SJCRH30 (cell line): ENCODE measurements at regions not wholly inside any gene's neighbourhood (a gene's known extent, or its start where the extent isn't known, plus 50 kb on each side); places are given as distances from the start of the nearest gene placed in this dataset.

Experiments
- DNase-seq, 2 experiments: peaks; one replicate each; pipeline ENCODE4 v3.0.0-alpha.2; 2015 to 2020
- H3K27ac ChIP-seq: fragments of 250-450 bp; sonication (Bioruptor Pico); 2 replicates; pipeline ENCODE4 v1.5.1; 2020; ENCODE audit warnings: mild to moderate bottlenecking, moderate library complexity
- H3K27me3 ChIP-seq: fragments of 250-450 bp; sonication (Bioruptor Pico); 2 replicates; pipeline ENCODE4 v1.5.1; 2020; ENCODE audit warnings: mild to moderate bottlenecking, moderate library complexity
- H3K36me3 ChIP-seq: fragments of 250-450 bp; sonication (Bioruptor Pico); 2 replicates; pipeline ENCODE4 v1.5.1; 2020; ENCODE audit warnings: mild to moderate bottlenecking, moderate library complexity
- H3K4me1 ChIP-seq: fragments of 250-450 bp; sonication (Bioruptor Pico); 2 replicates; pipeline ENCODE4 v1.5.1; 2020; ENCODE audit warnings: mild to moderate bottlenecking, moderate library complexity
- H3K4me3 ChIP-seq: fragments of 250-450 bp; sonication (Bioruptor Pico); 2 replicates; pipeline ENCODE4 v1.5.1; 2020; ENCODE audit warnings: mild to moderate bottlenecking, moderate library complexity
- H3K9me3 ChIP-seq: fragments of 250-450 bp; sonication (Bioruptor Pico); replicated peaks from 2 replicates; pipeline ENCODE4 v1.5.1; 2020; ENCODE audit warnings: mild to moderate bottlenecking, moderate library complexity

DNA sequence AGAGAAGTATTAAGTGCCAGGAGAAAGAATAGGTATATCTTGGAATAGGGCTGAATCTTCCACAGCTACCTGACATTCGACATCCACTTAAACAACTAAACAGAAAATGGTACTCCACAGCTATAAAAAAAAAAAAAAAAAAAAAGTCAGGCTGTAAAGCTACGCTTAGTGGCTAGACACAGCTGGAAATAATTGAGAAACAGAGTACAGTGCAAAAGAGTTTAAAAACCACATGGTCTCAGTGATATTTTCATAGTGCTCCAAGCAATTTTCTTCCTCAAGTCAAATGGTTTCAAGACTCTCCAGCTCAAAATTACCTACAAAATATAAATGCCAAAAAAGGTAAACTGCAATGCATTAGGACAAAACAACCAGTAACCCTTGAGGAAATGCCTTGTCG lies 607.1 kb downstream of the KCNJ2 start:
- Histone ChIP-seq H3K27ac (no peak overlapping the region), H3K4me3 (no peak overlapping the region), H3K9me3 (no peaks in the 10 kb centered on the region), H3K36me3 (no peaks in the 10 kb centered on the region), H3K27me3 (no peaks in the 10 kb centered on the region), H3K4me1 (peaks cover 3% of the 10 kb centered on the region; the same call in 1 of the 2 replicates)
- no peak for DNase-seq

DNA sequence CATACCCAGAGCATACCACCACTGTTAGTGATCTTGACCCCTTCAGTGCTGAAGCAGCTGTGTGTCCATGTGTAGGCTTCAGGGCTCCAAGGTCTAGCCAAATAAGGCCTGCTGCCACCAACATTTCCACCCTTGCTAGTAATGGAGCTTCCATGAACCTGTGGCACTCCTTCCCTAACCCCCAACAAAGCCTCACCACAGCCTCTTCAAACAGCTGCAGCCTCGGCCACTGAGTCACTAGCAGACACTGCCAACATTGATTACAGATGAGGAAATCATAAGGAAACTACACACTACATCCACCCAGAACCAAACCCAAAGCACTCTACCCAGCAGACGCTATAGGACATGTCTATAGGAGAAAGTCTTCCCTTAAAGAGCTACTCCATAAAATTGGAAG lies 610.7 kb downstream of the KCNJ2 start:
- no peak overlapping the region for H3K27ac ChIP-seq
- no peaks in the 10 kb centered on the region for H3K27me3 ChIP-seq
- no peak overlapping the region for H3K4me3 ChIP-seq
- no peaks in the 10 kb centered on the region for H3K9me3 ChIP-seq
- H3K4me1 ChIP-seq = peaks cover 3% of the 10 kb centered on the region; the same call in 1 of the 2 replicates
- no peaks in the 10 kb centered on the region for H3K36me3 ChIP-seq
- peak in 1 of 2 experiments; percentile 6 for DNase-seq

DNA sequence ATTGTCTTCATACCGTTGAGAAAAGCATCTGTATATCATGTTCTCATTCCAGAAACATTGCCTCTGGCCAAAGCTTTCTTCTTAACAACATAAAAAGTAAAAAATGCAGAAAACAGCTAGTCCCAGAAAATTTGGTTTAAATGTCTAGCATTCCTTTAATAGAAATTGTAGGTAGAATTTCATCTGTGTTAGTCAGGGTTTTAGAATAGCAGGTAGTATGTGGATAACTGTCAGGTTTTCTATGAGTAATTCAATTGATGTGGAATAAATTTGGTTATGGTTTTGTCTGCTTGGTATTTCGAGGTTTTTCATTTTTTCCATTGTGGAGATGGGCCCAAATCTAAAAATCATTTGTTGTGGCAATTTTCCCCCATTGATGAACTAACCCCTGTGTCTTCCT lies 616.7 kb downstream of the KCNJ2 start:
- Histone ChIP-seq H3K4me3 (no peak overlapping the region), H3K27me3 (no peaks in the 10 kb centered on the region), H3K9me3 (no peaks in the 10 kb centered on the region), H3K36me3 (no peaks in the 10 kb centered on the region), H3K4me1 (no peaks in the 10 kb centered on the region), H3K27ac (no peak overlapping the region)
- no peak for DNase-seq

DNA sequence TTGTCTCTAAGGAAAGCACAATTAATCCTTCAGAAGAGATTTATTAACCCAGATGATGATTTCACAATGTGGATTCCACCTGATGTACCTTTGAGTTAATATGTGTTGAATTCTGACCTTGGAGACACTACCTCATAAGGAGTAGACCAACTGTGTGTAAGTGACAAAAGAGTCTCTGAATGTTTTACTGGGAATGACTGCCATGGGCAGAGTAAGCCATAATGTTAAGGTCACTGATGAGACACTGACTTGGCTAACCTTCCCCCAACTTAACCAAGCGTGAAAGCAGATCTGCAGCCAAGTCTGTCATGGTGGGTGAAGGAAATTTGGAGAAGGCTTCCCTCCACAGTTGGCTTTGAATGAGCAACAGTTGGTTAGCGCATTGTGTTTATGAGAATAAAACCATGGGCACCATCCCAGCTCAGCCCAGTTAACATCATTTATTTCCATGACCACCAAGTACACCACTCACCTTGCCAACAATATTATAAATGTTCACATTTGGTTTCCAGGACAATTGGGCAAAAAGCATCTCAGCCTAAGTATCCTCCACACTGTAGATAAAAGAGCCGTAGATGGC lies 618.5 kb downstream of the KCNJ2 start:
- Histone ChIP-seq H3K27ac (no peak overlapping the region), H3K4me1 (no peaks in the 10 kb centered on the region), H3K9me3 (no peaks in the 10 kb centered on the region), H3K27me3 (no peaks in the 10 kb centered on the region), H3K4me3 (no peak overlapping the region), H3K36me3 (no peaks in the 10 kb centered on the region)
- DNase-seq = no peak

DNA sequence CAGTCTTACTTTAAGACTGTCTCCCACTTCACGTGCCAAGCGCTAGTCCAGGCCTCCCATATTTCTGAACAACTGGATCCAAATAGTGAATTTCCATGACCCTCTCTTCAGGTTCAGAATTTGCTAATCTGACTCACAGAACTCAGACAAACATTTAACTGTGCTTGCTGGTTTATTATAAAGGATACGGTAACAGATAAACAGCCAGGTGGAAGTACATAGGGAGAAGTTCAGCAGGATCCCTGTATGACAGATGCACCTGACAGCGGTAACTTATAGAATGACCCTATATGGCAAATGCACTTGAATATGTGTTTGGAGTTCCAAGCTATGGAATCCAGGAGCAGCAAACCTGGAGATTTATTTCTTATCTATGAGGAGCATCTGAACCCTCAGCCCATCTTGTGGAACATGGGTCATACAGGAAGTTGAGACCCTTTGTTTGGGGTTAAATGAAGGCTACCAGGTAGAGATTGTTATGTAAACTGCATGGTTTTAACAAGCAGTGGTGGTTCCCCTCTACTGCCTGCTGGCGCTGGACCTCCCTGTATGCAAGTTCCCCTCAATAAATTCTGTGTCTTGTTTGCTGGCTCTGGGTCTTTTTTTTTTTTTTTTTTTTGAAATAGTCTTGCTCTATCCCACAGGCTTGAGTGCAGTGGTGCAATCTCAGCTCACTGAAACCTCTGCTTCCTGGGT lies 622.6 kb downstream of the KCNJ2 start:
- no peaks in the 10 kb centered on the region for H3K9me3 ChIP-seq

DNA sequence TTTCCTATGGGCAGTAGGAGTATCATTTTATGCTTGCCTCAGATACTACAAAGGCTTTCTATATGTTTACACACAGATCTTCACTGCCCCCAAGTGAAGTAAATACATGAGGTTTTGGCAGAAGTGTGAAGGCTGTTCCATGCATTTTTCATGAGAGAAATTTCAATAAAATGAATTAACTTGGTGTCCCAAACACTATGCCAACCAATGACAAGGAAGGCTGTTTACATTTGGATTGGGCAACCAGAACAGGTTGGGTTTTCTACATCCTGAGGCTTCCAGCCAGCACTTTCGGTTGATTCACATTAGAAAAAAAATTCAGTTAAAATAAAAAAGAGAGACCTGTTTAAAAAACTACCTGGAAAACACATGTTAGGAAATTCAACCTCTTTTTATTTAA lies 625.4 kb downstream of the KCNJ2 start:
- H3K4me1 ChIP-seq = no peaks in the 10 kb centered on the region
- H3K27ac ChIP-seq = no peak overlapping the region
- peaks cover 3% of the 10 kb centered on the region; the same call in 1 of the 2 replicates for H3K27me3 ChIP-seq
- DNase-seq = no peak
- no peak overlapping the region for H3K4me3 ChIP-seq
- no peaks in the 10 kb centered on the region for H3K36me3 ChIP-seq
- no peaks in the 10 kb centered on the region for H3K9me3 ChIP-seq

More for the DNA sequence above, 622.6 kb downstream of the KCNJ2 start:
- Histone ChIP-seq H3K4me3 (no peak overlapping the region), H3K27ac (no peak overlapping the region), H3K4me1 (no peaks in the 10 kb centered on the region), H3K36me3 (no peaks in the 10 kb centered on the region), H3K27me3 (peaks cover 3% of the 10 kb centered on the region; the same call in 1 of the 2 replicates)
- no peak for DNase-seq

DNA sequence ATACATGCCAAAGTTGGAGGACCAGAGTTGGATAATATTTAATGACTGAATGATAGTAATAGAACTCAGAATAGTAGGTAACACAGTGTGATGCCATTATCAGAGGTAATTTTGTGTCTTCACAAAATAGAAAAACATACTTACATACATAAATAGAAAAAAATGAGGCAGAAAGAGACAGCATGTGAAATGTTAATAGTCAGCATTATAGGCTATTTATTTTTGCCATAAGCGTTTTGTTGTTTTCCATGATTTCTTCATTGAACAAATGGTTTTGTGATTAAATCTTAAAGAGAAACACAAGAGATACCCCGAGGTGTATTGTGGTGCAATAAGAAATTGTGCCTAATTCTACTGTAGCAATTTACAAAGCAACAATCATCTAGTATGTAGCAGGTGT lies 626.3 kb downstream of the KCNJ2 start:
- H3K4me3 ChIP-seq = no peak overlapping the region
- no peaks in the 10 kb centered on the region for H3K4me1 ChIP-seq
- no peak overlapping the region for H3K27ac ChIP-seq
- DNase-seq = no peak
- no peaks in the 10 kb centered on the region for H3K36me3 ChIP-seq
- no peaks in the 10 kb centered on the region for H3K9me3 ChIP-seq
- peaks cover 3% of the 10 kb centered on the region; the same call in 1 of the 2 replicates for H3K27me3 ChIP-seq

DNA sequence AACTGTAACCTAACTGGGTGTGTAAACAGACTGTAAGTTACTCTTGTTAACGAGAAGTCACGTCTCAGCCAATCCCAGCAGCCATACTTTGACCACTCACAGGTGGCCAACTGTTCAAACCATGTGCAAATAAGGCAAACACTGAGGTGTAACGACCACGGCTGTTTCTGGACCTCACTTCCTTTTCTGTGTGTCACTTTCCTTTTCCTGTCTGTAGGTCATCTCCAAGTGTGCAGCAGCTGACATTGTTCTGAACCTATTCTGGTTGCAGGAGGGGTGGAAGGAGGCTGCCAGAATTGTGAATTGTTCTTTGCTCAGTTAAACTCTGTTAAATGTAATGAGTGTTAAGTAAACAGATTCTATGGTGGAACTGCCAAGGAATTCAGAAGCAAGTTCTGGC lies 627.4 kb downstream of the KCNJ2 start:
- no peaks in the 10 kb centered on the region for H3K4me1 ChIP-seq
- no peaks in the 10 kb centered on the region for H3K36me3 ChIP-seq
- no peak overlapping the region for H3K4me3 ChIP-seq
- no peaks in the 10 kb centered on the region for H3K9me3 ChIP-seq
- peaks cover 3% of the 10 kb centered on the region; the same call in 1 of the 2 replicates for H3K27me3 ChIP-seq
- no peak for DNase-seq
- no peak overlapping the region for H3K27ac ChIP-seq

DNA sequence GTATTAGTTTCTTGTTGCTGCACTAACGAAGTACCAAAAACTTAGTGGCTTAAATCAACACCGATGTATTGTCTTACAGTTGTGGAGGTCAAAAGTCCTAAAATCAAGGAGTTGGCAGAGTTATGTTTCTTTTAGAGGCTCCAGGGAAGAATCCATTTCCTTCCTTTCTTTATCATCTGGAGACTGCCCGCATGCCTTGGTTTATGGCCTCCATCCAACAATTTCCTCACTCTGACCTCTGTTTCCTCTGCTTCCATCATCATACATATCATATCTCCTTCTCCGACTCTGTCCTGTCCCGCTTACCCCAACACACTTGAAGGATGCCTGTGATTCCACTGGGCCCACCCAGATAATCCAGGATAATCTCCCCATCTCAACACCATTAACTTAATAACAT lies 627.8 kb downstream of the KCNJ2 start:
- Histone ChIP-seq H3K36me3 (no peaks in the 10 kb centered on the region), H3K27me3 (peaks cover 3% of the 10 kb centered on the region; the same call in 1 of the 2 replicates), H3K27ac (no peak overlapping the region), H3K4me3 (no peak overlapping the region), H3K4me1 (no peaks in the 10 kb centered on the region), H3K9me3 (no peaks in the 10 kb centered on the region)
- DNase-seq = no peak

DNA sequence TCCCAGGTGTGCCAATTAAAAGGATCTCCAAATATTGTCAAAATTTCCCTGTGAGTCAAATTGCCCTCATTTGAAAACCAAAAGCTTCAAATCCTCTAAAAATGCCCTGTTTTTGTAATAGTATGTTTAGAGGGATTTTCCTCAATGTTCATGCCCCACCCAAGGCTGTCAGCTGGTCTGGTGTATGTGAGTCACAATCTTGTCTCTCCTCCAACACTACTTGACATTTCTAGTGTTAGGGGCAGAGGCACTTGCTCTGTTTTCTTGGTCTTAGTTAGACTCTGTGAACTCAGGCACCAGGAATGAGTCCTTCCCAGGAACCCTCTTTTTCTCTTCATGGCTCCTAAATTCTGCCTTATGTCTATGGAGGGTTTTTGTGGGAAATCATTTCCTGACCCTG lies 634.8 kb downstream of the KCNJ2 start:
- Histone ChIP-seq H3K4me3 (no peak overlapping the region), H3K27me3 (no peaks in the 10 kb centered on the region), H3K27ac (no peak overlapping the region), H3K4me1 (no peaks in the 10 kb centered on the region), H3K36me3 (no peaks in the 10 kb centered on the region), H3K9me3 (no peaks in the 10 kb centered on the region)
- DNase-seq = no peak

DNA sequence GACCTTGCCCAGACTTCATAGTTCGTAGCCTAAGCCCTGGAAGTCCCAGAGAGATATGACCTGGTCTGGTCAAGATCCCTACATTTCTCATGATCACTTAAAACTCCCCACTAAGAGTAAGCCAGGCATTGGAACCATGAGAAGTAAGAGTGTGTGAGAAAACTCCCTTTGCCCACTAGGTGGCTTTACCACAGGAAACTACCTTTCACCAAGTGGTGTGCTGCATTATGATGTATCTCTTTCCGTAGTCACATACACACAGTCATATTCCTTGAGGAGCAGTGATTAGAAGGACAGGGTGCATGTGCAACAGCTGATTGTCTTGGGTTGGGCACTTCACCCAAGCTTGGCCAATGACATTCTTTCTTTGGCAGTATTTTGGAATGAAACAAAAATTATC lies 639.3 kb downstream of the KCNJ2 start:
- Histone ChIP-seq H3K4me3 (no peak overlapping the region), H3K9me3 (no peaks in the 10 kb centered on the region), H3K27me3 (peaks cover 6% of the 10 kb centered on the region; the same call in 1 of the 2 replicates), H3K36me3 (no peaks in the 10 kb centered on the region), H3K27ac (no peak overlapping the region), H3K4me1 (no peaks in the 10 kb centered on the region)
- DNase-seq = peak in 1 of 2 experiments; percentile 23

DNA sequence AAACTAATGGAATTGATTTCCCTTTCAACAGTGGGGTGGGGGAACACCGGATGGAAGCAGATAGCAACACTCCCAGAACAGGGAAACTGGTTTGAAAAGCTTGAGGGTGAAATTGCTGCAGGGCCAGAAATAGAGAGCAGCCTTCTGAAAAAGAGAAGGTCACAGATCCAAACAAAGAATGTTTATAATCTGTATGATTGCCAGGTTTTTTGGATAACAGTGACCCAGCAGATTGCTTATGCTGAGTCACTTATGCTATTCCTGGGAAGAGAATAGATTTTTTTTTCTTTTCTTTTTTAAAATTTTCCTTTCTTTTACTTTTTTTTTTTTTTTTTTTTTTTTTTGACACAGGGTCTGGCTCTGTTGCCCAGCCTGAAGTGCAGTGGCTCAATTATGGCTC lies 641.3 kb downstream of the KCNJ2 start:
- Histone ChIP-seq H3K4me3 (no peak overlapping the region), H3K27me3 (peaks cover 7% of the 10 kb centered on the region; the same call in 1 of the 2 replicates), H3K36me3 (no peaks in the 10 kb centered on the region), H3K4me1 (no peaks in the 10 kb centered on the region), H3K9me3 (no peaks in the 10 kb centered on the region), H3K27ac (no peak overlapping the region)
- DNase-seq = no peak

DNA sequence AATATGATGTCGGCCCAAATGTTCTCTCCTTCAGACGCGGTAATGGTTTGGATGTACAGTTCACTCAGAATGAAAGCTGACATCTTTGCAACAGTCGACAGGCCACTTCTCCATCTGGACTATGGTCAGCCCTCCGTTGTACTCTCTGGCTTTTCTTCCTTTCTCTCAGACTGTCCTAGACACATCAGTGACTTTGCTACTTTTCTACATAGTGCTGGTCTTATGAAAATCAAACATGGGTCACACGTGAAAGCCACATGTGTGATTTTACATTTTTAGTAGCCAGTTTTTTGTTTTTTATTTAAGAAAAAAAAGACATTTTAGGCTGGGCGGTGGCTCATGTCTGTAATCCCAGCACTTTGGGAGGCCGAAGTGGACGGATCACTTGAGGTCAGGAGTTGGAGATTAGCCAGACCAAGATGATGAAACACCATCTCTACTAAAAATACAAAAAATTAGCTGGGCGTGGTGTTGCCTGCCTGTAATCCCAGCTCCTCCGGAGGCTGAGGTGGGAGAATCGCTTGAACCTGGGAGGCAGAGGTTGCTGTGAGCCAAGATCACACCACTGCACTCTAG lies 644.1 kb downstream of the KCNJ2 start:
- Histone ChIP-seq H3K36me3 (no peaks in the 10 kb centered on the region), H3K27me3 (peaks cover 7% of the 10 kb centered on the region; the same call in 1 of the 2 replicates), H3K4me1 (no peaks in the 10 kb centered on the region), H3K4me3 (no peak overlapping the region), H3K27ac (no peak overlapping the region), H3K9me3 (no peaks in the 10 kb centered on the region)
- DNase-seq = no peak

DNA sequence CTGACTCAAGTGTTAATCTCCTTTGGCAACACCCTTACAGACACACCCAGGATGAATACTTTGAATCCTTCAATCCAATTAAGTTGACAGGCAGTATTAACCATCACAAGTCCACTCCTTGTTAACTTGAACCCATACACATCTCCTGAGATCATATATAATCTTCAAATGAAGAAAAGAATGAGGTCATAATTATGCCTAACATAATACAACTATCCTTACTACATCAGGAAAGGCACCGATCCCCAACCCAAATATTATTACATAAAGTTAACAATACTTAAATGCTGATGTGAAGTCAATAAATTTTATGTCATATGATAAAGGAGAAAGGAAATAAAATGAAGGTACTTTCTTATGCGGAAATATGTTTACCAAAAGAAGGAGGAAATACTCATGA lies 649.9 kb downstream of the KCNJ2 start:
- H3K4me1 ChIP-seq = no peaks in the 10 kb centered on the region
- no peaks in the 10 kb centered on the region for H3K27me3 ChIP-seq
- no peak overlapping the region for H3K4me3 ChIP-seq
- DNase-seq = no peak
- H3K36me3 ChIP-seq = no peaks in the 10 kb centered on the region
- H3K27ac ChIP-seq = no peak overlapping the region
- H3K9me3 ChIP-seq = no peaks in the 10 kb centered on the region

DNA sequence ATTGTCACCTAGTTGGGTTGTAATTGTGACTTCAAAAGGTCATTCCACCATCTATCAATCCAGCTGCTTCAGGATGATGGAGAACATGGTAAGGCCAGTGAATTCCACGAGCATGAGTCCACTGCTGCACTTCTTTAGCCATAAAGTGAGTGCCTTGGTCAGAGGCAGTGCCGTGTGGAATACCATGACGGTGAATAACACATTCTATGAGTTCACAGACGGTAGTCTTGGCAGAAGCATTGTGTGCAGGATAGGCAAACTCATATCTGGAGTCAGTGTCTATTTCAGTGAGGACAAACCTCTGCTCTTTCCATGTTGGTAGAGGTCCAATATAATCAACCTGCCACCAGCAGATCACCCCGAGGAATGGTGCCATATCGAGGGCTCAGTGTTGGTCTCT lies 650.9 kb downstream of the KCNJ2 start:
- Histone ChIP-seq H3K36me3 (no peaks in the 10 kb centered on the region), H3K27me3 (no peaks in the 10 kb centered on the region), H3K4me3 (no peak overlapping the region), H3K9me3 (no peaks in the 10 kb centered on the region), H3K27ac (no peak overlapping the region), H3K4me1 (no peaks in the 10 kb centered on the region)
- DNase-seq = no peak
